ENCODE measurements at regions not wholly inside any gene's neighbourhood (a gene's known extent, or its start where the extent isn't known, plus 50 kb on each side); places are given as distances from the start of the nearest gene placed in this dataset. TPM values are rescaled to one million over a fixed set of nuclear protein-coding genes. Genes with fewer than 3 reads are reported as not detected.

DNA sequence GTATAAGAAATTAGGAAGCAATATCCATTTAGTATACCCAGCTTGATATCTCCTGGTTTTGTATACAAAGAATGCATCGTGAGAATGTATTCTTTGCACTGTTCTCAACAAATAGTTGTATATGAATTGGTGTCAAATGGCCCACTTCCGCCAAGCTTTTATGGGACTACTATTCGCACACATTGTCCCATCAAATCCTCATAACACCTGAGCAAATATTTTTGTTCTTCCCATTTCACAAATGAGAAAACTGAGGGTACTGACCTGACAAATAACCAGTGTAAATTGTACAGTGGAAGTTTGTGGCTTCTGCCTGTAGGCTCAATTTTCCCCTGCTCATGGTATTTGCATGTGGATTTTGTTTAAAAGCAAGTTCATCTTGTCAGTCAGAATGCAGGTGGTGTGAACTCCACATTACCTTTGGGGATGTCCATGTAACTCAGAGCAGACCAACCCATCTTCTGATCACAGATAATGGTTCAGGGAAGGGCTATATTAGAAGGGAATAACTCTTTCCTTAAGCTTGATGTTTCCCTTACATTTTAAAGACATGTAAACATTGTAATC lies 51.5 kb upstream of the FAM241A start:
- no peaks in the 10 kb centered on the region for H3K4me1 ChIP-seq
- H3K9me3 Mint-ChIP-seq (ENCODE audit: unreplicated experiment), result no peaks in the 10 kb centered on the region
- no peaks in the 10 kb centered on the region for H3K27me3 ChIP-seq (replicated peaks; ENCODE audit: control insufficient read depth, insufficient read depth, low read length)
- BruUV-seq (replicated peaks), result no TSS peak
- no peaks in the 10 kb centered on the region for H3K9me3 ChIP-seq
- H3K36me3 Mint-ChIP-seq (ENCODE audit: insufficient read depth, unreplicated experiment), result no peaks in the 10 kb centered on the region
- CTCF ChIA-PET, result no interaction called here
- no peaks in the 10 kb centered on the region for H3K36me3 ChIP-seq (ENCODE audit: control insufficient read depth, insufficient read depth, low read length)
- no peaks in the 10 kb centered on the region for H3K4me1 Mint-ChIP-seq (ENCODE audit: low read depth, unreplicated experiment)
- H3K27me3 Mint-ChIP-seq (ENCODE audit: insufficient read depth, unreplicated experiment), result peaks cover 4% of the 10 kb centered on the region
- no peak overlapping the region for H3K27ac Mint-ChIP-seq (ENCODE audit: unreplicated experiment)
- intact Hi-C loops (cut with micrococcal nuclease; ENCODE audit: unreplicated experiment), result no loop called here
- no peak overlapping the region for H3K4me3 ChIP-seq (ENCODE audit: low read depth, low read length)
- TF ChIP-seq, protein P1, sequence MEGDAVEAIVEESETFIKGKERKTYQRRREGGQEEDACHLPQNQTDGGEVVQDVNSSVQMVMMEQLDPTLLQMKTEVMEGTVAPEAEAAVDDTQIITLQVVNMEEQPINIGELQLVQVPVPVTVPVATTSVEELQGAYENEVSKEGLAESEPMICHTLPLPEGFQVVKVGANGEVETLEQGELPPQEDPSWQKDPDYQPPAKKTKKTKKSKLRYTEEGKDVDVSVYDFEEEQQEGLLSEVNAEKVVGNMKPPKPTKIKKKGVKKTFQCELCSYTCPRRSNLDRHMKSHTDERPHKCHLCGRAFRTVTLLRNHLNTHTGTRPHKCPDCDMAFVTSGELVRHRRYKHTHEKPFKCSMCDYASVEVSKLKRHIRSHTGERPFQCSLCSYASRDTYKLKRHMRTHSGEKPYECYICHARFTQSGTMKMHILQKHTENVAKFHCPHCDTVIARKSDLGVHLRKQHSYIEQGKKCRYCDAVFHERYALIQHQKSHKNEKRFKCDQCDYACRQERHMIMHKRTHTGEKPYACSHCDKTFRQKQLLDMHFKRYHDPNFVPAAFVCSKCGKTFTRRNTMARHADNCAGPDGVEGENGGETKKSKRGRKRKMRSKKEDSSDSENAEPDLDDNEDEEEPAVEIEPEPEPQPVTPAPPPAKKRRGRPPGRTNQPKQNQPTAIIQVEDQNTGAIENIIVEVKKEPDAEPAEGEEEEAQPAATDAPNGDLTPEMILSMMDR (IDR thresholded peaks at IDR 0.05; ENCODE audit: insufficient read depth in 1 of 2, low read depth in 1 of 2, low read length in 1 of 2, severe bottlenecking in 1 of 2, unreplicated experiment in 1 of 2), result no peak
- no peak overlapping the region for H3K4me3 Mint-ChIP-seq (ENCODE audit: unreplicated experiment)
- no peak for DNase-seq
- POLR2A ChIA-PET, result no interaction called here

- Histone ChIP-seq H3K9me3 (no peaks in the 10 kb centered on the region), H3K4me3 (ENCODE audit: low read depth, low read length) (no peak overlapping the region), H3K27me3 (replicated peaks; ENCODE audit: control insufficient read depth, insufficient read depth, low read length) (no peaks in the 10 kb centered on the region), H3K4me1 (no peaks in the 10 kb centered on the region), H3K36me3 (ENCODE audit: control insufficient read depth, insufficient read depth, low read length) (no peaks in the 10 kb centered on the region)
- ChIA-PET POLR2A (no interaction called here), CTCF (no interaction called here)
- BruUV-seq (replicated peaks), result no TSS peak
- Mint-ChIP-seq H3K27me3 (ENCODE audit: insufficient read depth, unreplicated experiment) (peaks cover 4% of the 10 kb centered on the region), H3K4me3 (ENCODE audit: unreplicated experiment) (no peak overlapping the region), H3K36me3 (ENCODE audit: insufficient read depth, unreplicated experiment) (no peaks in the 10 kb centered on the region), H3K27ac (ENCODE audit: unreplicated experiment) (no peak overlapping the region), H3K9me3 (ENCODE audit: unreplicated experiment) (no peaks in the 10 kb centered on the region), H3K4me1 (ENCODE audit: low read depth, unreplicated experiment) (no peaks in the 10 kb centered on the region)
- no peak for DNase-seq
- TF ChIP-seq, protein P1 (IDR thresholded peaks at IDR 0.05; ENCODE audit: insufficient read depth in 1 of 2, low read depth in 1 of 2, low read length in 1 of 2, severe bottlenecking in 1 of 2, unreplicated experiment in 1 of 2), result no peak
- intact Hi-C loops (cut with micrococcal nuclease; ENCODE audit: unreplicated experiment), result no loop called here
Observed at GRCh38 chr4:112094330-112094729, 50.9 kb upstream of the FAM241A start.

Small RNA genes in the stretch of these regions (microRNA-seq; reads per million reads assigned to microRNA genes)
- not detected for gene MIR297
